Karpas-422 (cell line): ENCODE measurements at regions not wholly inside any gene's neighbourhood (a gene's known extent, or its start where the extent isn't known, plus 50 kb on each side); places are given as distances from the start of the nearest gene placed in this dataset.
A peak's percentile ranks its signal among the peaks of the same experiment; 100 is the strongest.
"Not testable (repeated sequence)": the region's sequence is repeated elsewhere in the genome, so short reads cannot be mapped to it uniquely, and the experiment has no call there.

Experiments
- DNase-seq: peaks from one replicate; pipeline ENCODE4 v3.0.0-alpha.2; 2015
- H2AFZ ChIP-seq: fragments of 200-600 bp; sonication (generic); 2 replicates; pipeline ENCODE4 v1.6.1; 2014; ENCODE audit warnings: antibody characterized with exemption, low read length, mixed read lengths
- H3K27ac ChIP-seq: fragments of 200-600 bp; sonication (generic); 2 replicates; pipeline ENCODE4 v1.5.1; 2014; ENCODE audit warnings: mild to moderate bottlenecking, low read length, moderate library complexity
- H3K27me3 ChIP-seq: fragments of 200-600 bp; sonication (generic); 2 replicates; pipeline ENCODE4 v1.6.1; 2014; ENCODE audit warnings: low read length, mixed read lengths
- H3K36me3 ChIP-seq: fragments of 200-600 bp; sonication (generic); 2 replicates; pipeline ENCODE4 v1.6.1; 2014; ENCODE audit warnings: low read length, mixed read lengths; ENCODE audit not compliant: insufficient read depth
- H3K4me1 ChIP-seq: fragments of 200-600 bp; sonication (generic); 2 replicates; pipeline ENCODE4 v1.6.1; 2014; ENCODE audit warnings: mild to moderate bottlenecking, low read length, mixed read lengths
- H3K4me2 ChIP-seq: fragments of 200-600 bp; sonication (generic); 2 replicates; pipeline ENCODE4 v1.6.1; 2014; ENCODE audit warnings: low read length, low read depth, mild to moderate bottlenecking; ENCODE audit not compliant: poor library complexity, severe bottlenecking
- H3K4me3 ChIP-seq: fragments of 200-600 bp; sonication (generic); 2 replicates; pipeline ENCODE4 v1.5.1; 2014; ENCODE audit warnings: mild to moderate bottlenecking, antibody characterized with exemption, low read length, mixed read lengths
- H3K79me2 ChIP-seq: fragments of 200-600 bp; sonication (generic); 2 replicates; pipeline ENCODE4 v1.6.1; 2014; ENCODE audit warnings: mild to moderate bottlenecking, low read length, mixed read lengths
- H3K9ac ChIP-seq: fragments of 200-600 bp; sonication (generic); 2 replicates; pipeline ENCODE4 v1.6.0; 2014; ENCODE audit warnings: low read length
- H3K9me2 ChIP-seq: fragments of 200-600 bp; sonication (generic), shearing (Covaris generic); replicated peaks from 2 replicates; pipeline ENCODE4 v1.6.0; 2014; ENCODE audit warnings: mild to moderate bottlenecking, low read length, moderate library complexity; ENCODE audit not compliant: insufficient read depth
- H3K9me3 ChIP-seq: fragments of 300-700, 200-600 bp; sonication (generic); 2 replicates; pipeline ENCODE4 v1.6.1; 2014; ENCODE audit warnings: low read length, mixed read lengths
- H4K20me1 ChIP-seq: fragments of 200-600 bp; sonication (generic); 2 replicates; pipeline ENCODE4 v1.6.1; 2014; ENCODE audit warnings: mild to moderate bottlenecking, antibody characterized with exemption, low read length, low read depth; ENCODE audit not compliant: insufficient read depth

DNA sequence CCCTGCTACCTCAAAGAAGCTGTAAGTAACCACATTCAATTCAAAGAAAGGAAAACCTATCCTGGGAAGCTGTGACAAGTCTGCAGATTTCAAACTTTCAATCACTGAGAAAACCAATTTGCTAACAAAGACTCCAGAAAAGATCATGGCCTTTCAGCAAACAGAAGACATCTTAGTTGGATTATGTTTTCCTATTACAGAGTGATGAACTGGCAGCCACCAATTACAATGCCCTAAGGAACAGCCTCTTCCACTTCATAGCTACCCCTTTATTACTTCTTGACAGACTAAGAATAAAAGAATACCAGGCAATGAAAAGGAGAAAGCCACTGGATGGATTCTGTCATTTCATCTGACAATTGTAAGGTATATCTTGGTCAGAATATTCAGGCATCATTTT lies 128.2 kb upstream of the RASEF start:
- no peak for DNase-seq
- Histone ChIP-seq H3K9me3 (no peaks in the 10 kb centered on the region), H3K9ac (no peak overlapping the region), H3K9me2 (no peaks in the 10 kb centered on the region), H3K4me1 (no peaks in the 10 kb centered on the region), H2AFZ (no peak overlapping the region), H3K79me2 (no peaks in the 10 kb centered on the region), H3K27me3 (no peaks in the 10 kb centered on the region), H4K20me1 (no peaks in the 10 kb centered on the region), H3K4me2 (no peak overlapping the region), H3K36me3 (no peaks in the 10 kb centered on the region), H3K4me3 (no peak overlapping the region), H3K27ac (no peak overlapping the region)

DNA sequence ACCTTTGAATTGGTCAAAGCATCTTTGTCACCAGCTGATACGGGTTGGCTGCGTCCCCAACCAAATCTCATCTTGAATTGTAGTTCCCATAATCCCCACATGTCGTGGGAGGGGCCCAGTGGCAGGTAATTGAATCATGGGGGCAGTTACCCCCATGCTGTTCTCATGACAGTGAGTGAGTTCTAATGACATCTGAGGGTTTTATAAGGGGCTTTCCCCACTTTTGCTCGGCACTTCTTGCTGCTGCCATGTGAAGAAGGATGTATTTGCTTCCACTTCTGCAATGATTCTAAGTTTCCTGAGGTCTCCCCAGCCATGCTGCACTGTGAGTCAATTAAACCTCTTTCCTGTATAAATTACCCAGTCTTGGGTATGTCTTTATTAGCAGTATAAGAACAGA lies 126.1 kb upstream of the RASEF start:
- DNase-seq, H3K4me2 ChIP-seq, H3K4me3 ChIP-seq, H3K9me3 ChIP-seq, H3K4me1 ChIP-seq, H3K27me3 ChIP-seq, H3K9me2 ChIP-seq, H3K79me2 ChIP-seq, H3K27ac ChIP-seq, H3K9ac ChIP-seq, H4K20me1 ChIP-seq, H2AFZ ChIP-seq, H3K36me3 ChIP-seq: not testable (repeated sequence)

DNA sequence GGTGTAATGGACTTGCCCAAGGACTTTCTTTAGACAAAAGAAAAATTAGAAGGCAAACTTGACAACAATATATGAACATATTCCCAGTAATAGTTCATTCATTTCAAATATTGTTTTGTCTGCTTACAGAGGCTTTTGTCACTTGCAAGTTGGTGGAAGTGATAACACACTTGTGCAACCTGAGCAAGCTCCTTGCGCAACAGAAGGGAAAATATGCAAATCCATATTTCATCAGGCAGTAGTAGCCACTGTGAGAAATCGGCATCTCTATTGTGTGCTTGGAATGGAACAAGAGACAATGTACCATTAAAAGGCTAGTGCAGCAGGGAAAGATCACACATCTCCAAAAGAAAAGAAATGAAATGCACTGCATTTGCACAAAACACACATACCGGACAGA lies 125.3 kb upstream of the RASEF start:
- no peaks in the 10 kb centered on the region for H3K9me3 ChIP-seq
- peaks cover 7% of the 10 kb centered on the region for H3K4me1 ChIP-seq
- no peaks in the 10 kb centered on the region for H3K27me3 ChIP-seq
- H3K4me3 ChIP-seq: no peak overlapping the region
- H3K27ac ChIP-seq: no peak overlapping the region
- H2AFZ ChIP-seq: no peak overlapping the region
- no peak for DNase-seq
- no peaks in the 10 kb centered on the region for H4K20me1 ChIP-seq
- H3K9me2 ChIP-seq: no peaks in the 10 kb centered on the region
- H3K4me2 ChIP-seq: no peak overlapping the region
- H3K79me2 ChIP-seq: no peaks in the 10 kb centered on the region
- no peak overlapping the region for H3K9ac ChIP-seq
- no peaks in the 10 kb centered on the region for H3K36me3 ChIP-seq

DNA sequence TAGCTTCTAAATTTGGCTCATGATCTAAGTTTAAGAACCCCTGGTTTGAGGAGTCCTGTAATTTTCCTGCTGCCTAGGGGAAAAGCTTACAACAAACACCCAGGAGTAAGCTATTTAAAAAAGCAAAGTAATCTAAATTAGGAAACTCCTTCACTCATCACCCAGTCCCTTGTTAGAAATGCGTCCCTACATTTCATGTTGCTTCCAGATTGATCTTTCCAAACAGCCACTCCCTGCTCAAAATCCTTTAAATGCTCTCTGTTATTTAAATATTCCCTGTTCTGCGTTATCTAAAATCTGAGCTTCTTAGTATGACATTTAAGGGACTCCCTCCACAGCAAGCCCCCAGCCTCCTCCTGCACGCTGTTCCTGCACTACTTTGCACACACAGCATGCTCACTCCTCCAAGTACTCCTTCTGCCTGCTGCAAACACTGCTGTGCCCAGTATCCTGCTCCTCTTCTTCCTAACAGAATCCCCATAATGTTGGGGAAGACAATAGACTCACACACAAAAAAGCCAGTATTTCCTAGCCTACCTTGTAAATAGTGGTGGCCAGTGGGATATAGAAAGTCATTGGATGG lies 123.3 kb upstream of the RASEF start:
- Histone ChIP-seq H4K20me1 (no peaks in the 10 kb centered on the region), H3K4me1 (peaks cover 8% of the 10 kb centered on the region), H3K36me3 (no peaks in the 10 kb centered on the region), H3K9ac (no peak overlapping the region), H3K27me3 (no peaks in the 10 kb centered on the region), H3K4me2 (no peak overlapping the region), H2AFZ (no peak overlapping the region), H3K79me2 (no peaks in the 10 kb centered on the region), H3K9me2 (no peaks in the 10 kb centered on the region), H3K4me3 (no peak overlapping the region), H3K9me3 (no peaks in the 10 kb centered on the region), H3K27ac (no peak overlapping the region)
- DNase-seq: no peak

DNA sequence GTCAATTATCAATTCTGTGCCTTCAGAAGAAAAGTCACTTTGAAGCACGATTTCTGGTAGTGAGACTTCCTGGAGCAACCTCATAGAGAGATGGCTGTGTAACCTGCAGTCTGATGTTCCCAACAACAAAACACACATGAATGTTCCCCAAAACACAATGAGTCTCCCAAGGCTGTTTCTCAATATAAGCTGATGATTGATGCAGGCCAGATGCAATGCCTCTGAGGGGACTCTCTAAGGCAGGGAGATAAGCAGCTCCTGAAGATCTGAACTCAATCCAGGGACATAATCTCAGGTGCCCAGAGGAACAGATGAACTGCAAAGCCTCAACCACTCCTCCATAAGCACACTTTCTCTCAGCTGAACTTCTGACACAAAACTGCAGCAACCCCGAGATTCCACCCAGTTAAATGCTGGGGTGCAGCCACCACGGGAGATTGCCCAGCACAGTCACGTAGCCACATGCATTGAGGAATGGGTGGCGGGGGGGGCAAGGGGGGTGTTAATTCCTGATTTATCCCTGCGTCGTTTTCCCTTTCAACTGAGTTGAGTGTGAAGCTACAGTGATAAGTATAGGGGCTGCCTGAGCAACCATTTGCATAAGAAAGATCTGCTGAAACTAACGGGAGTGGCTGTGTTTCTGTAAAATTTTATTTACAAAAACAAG lies 122.7 kb upstream of the RASEF start:
- Histone ChIP-seq H3K27me3 (no peaks in the 10 kb centered on the region), H3K4me2 (no peak overlapping the region), H4K20me1 (no peaks in the 10 kb centered on the region), H3K79me2 (no peaks in the 10 kb centered on the region), H3K9ac (no peak overlapping the region), H3K27ac (no peak overlapping the region), H2AFZ (no peak overlapping the region), H3K9me2 (no peaks in the 10 kb centered on the region), H3K9me3 (no peaks in the 10 kb centered on the region), H3K4me3 (no peak overlapping the region), H3K4me1 (peaks cover 8% of the 10 kb centered on the region), H3K36me3 (no peaks in the 10 kb centered on the region)
- DNase-seq: no peak

DNA sequence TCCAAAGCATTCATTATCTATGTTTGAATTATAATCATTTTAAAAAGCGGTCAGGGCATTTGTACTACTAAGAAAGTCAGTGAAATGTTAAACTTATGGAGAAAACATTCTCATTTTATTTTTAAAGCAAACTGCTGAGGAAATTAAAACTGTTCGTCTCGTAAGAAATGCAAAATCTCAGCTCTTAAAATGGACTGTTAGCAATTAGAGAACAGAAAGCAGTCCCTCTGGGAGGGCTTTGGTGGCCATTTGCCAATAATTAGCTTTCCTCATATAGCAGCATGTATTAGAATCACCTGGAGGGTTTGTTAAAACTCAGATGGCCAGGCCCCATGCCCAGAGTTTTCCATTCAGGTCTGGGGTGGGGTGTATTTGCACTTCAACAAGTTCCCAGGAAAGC lies 120.7 kb upstream of the RASEF start:
- no peak overlapping the region for H3K4me3 ChIP-seq
- peak; percentile 62 for DNase-seq

DNA sequence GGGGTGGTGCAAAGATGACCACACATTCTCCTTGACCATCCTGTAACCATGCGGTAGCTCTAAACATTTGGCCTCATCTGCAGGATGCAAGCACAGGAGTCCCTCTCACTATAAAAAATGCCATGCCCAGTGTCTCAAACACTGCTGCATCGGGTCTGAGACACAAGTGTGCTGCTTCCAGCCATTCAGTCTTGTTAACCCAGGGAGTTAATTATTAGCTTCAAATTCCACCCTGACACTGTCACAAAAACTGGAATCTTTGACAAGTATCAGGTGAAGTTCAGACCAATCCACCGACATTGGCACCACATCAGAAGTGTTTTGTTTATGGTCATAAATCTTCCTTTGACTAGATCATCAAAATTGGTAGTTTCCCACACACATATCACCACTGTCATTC lies 119.1 kb upstream of the RASEF start:
- H3K9me3 ChIP-seq: peaks cover 3% of the 10 kb centered on the region; the same call in 1 of the 2 replicates
- H3K36me3 ChIP-seq: no peaks in the 10 kb centered on the region
- no peaks in the 10 kb centered on the region for H4K20me1 ChIP-seq
- H3K4me1 ChIP-seq: peaks cover 8% of the 10 kb centered on the region
- H3K4me2 ChIP-seq: no peak overlapping the region
- H3K27ac ChIP-seq: no peak overlapping the region
- H3K27me3 ChIP-seq: no peaks in the 10 kb centered on the region
- no peak overlapping the region for H2AFZ ChIP-seq
- H3K9ac ChIP-seq: no peak overlapping the region
- DNase-seq: no peak
- no peak overlapping the region for H3K4me3 ChIP-seq
- H3K79me2 ChIP-seq: no peaks in the 10 kb centered on the region
- H3K9me2 ChIP-seq: no peaks in the 10 kb centered on the region

More for the DNA sequence above, 120.7 kb upstream of the RASEF start:
- Histone ChIP-seq H4K20me1 (no peaks in the 10 kb centered on the region), H3K4me2 (peak overlapping the region; percentile 30), H3K36me3 (no peaks in the 10 kb centered on the region), H3K9ac (no peak overlapping the region), H3K27me3 (no peaks in the 10 kb centered on the region), H3K4me1 (peaks cover 8% of the 10 kb centered on the region), H3K9me3 (no peaks in the 10 kb centered on the region), H2AFZ (no peak overlapping the region), H3K79me2 (no peaks in the 10 kb centered on the region), H3K27ac (no peak overlapping the region), H3K9me2 (no peaks in the 10 kb centered on the region)

DNA sequence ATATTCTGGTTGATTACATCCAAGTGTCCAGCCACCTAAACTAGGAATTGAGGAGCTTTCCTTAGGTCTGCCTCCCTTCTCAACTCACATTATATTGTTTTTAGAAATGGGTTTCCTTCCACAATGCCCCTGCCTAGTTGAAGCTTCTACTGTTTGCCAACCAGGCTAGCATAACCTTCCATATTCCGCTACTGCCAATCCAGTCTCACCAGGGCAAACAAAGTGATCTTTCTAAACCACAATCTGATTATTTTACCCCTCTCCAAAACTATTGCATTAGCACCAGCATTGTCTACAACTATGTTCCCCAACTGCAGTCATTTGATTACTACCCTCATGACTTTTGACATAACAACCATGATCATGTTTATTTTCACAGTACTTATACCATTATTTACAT lies 115.8 kb upstream of the RASEF start:
- Histone ChIP-seq H3K9ac (no peak overlapping the region), H3K4me2 (no peak overlapping the region)

More for the DNA sequence above, 115.8 kb upstream of the RASEF start:
- Histone ChIP-seq H3K4me1 (peaks cover 5% of the 10 kb centered on the region), H3K9me3 (peaks cover 3% of the 10 kb centered on the region; the same call in 1 of the 2 replicates), H3K36me3 (no peaks in the 10 kb centered on the region), H2AFZ (no peak overlapping the region), H3K9me2 (no peaks in the 10 kb centered on the region), H4K20me1 (no peaks in the 10 kb centered on the region), H3K4me3 (no peak overlapping the region), H3K27me3 (no peaks in the 10 kb centered on the region), H3K79me2 (no peaks in the 10 kb centered on the region), H3K27ac (no peak overlapping the region)
- no peak for DNase-seq
